B cell (primary cell): ENCODE measurements at regions not wholly inside any gene's neighbourhood (a gene's known extent, or its start where the extent isn't known, plus 50 kb on each side); places are given as distances from the start of the nearest gene placed in this dataset.

Experiments
- CTCF ChIP-seq: fragments of 200-600 bp; IDR thresholded peaks from one replicate; pipeline ENCODE4 v1.8.0; 2022; ENCODE audit warnings: antibody characterized with exemption, mild to moderate bottlenecking
- EZH2 ChIP-seq: IDR thresholded peaks from 2 replicates; pipeline ENCODE4 v1.6.1; 2012; ENCODE audit warnings: borderline replicate concordance, low read depth, mild to moderate bottlenecking, moderate library complexity, low read length; ENCODE audit not compliant: insufficient read depth, poor library complexity, severe bottlenecking

DNA sequence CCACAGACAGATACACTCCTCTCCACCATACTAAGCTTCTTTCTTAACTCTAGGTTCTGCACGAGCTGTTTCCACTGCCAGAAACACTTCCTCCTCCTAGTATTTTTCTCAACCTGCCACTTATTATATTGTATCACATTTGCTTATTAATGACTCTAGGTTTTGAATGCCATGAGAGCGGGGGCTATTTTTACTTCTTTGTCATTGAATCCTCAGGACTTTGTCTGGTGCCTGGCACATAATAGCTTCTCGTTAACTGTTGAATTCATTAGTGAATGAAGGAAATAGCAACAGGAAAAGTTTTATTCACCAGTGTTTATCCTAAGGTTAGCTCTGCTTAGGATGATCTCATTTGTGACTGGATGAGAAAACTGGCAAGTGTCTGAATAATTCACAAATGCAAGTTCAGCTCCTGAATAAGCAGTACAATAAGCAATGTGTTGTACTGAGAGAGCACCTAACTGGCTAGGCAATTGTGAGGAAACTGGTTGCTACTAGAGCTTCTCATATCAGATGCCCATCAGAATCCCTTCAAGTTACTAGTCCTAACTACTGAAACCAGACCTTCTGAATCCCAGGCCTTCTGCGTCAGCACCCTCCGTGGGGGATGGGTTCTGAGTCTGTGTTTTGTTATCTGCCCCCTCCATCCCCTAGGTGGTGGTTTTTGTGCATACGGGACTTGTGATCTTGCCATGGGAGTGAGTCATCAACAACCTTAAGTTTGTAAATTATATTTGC, 92.7 kb downstream of the LSMEM1 start:
- no peak for TF ChIP-seq CTCF
- TF ChIP-seq EZH2 = no peak
